ENCODE measurements at regions not wholly inside any gene's neighbourhood (a gene's known extent, or its start where the extent isn't known, plus 50 kb on each side); places are given as distances from the start of the nearest gene placed in this dataset.

DNA sequence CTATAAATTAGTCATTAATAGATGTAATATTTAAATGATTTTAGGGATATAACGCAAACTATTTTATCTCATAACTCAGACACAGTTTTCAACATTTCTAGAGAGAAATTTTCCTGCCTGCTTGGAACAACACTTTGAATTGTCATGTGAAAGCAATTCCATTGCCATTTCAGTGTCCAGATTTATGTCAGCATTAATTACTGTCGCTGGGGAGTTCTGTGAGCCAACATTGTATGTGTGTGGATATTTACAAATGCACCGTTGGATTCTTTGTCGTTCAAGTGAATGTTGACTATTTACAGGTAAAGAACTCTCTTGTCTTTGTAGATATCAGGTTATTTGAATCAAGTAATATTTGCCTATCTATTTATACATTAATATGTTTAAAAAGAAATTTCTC, 465.3 kb upstream of the RGS6 start:
- Histone ChIP-seq H3K4me1 (no peaks in the 10 kb centered on the region), H3K4me3 (no peak overlapping the region), H3K27ac (no peak overlapping the region), H3K9me3 (no peaks in the 10 kb centered on the region), H3K36me3 (replicated peaks in 1 of 2; ENCODE audit: insufficient read depth in 1 of 2, low read depth in 2 of 2) (no peaks in the 10 kb centered on the region), H3K27me3 (no peaks in the 10 kb centered on the region)
- intact Hi-C loops (cut with DNase I) = no loop called here
- 55 to 81% methylated on average over 4 of the region's 4 CpGs for WGBS, 2 donors
- DNase-seq (no peak), ATAC-seq (no peak)
- no peak for TF ChIP-seq POLR2A (IDR thresholded peaks at IDR 0.05)
- TF ChIP-seq, protein P1, sequence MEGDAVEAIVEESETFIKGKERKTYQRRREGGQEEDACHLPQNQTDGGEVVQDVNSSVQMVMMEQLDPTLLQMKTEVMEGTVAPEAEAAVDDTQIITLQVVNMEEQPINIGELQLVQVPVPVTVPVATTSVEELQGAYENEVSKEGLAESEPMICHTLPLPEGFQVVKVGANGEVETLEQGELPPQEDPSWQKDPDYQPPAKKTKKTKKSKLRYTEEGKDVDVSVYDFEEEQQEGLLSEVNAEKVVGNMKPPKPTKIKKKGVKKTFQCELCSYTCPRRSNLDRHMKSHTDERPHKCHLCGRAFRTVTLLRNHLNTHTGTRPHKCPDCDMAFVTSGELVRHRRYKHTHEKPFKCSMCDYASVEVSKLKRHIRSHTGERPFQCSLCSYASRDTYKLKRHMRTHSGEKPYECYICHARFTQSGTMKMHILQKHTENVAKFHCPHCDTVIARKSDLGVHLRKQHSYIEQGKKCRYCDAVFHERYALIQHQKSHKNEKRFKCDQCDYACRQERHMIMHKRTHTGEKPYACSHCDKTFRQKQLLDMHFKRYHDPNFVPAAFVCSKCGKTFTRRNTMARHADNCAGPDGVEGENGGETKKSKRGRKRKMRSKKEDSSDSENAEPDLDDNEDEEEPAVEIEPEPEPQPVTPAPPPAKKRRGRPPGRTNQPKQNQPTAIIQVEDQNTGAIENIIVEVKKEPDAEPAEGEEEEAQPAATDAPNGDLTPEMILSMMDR (IDR thresholded peaks at IDR 0.05) = no peak

GRCh38 chr14:71467361-71467811, 464.8 kb upstream of the RGS6 start:
- no peak overlapping the region for H3K4me3 ChIP-seq
- DNase-seq (no peak), ATAC-seq (no peak)
- H3K27me3 ChIP-seq = no peaks in the 10 kb centered on the region
- H3K36me3 ChIP-seq (replicated peaks in 1 of 2; ENCODE audit: insufficient read depth in 1 of 2, low read depth in 2 of 2) = no peaks in the 10 kb centered on the region
- intact Hi-C loops (cut with DNase I) = no loop called here
- no peaks in the 10 kb centered on the region for H3K9me3 ChIP-seq
- H3K27ac ChIP-seq = no peak overlapping the region
- WGBS, 2 donors = 68 to 77% methylated on average over 3 of the region's 3 CpGs
- no peaks in the 10 kb centered on the region for H3K4me1 ChIP-seq
- TF ChIP-seq POLR2A (IDR thresholded peaks at IDR 0.05) = no peak
- TF ChIP-seq, protein P1 (IDR thresholded peaks at IDR 0.05) = no peak

GRCh38 chr14:71468701-71469100, 463.5 kb upstream of the RGS6 start:
- H3K27me3 ChIP-seq = no peaks in the 10 kb centered on the region
- ATAC-seq (no peak), DNase-seq (no peak)
- no peak overlapping the region for H3K4me3 ChIP-seq
- no peaks in the 10 kb centered on the region for H3K36me3 ChIP-seq (replicated peaks in 1 of 2; ENCODE audit: insufficient read depth in 1 of 2, low read depth in 2 of 2)
- H3K4me1 ChIP-seq = no peaks in the 10 kb centered on the region
- H3K9me3 ChIP-seq = no peaks in the 10 kb centered on the region
- WGBS, 2 donors = 87 to 97% methylated on average over 1 of the region's 1 CpG
- TF ChIP-seq, protein P1 (IDR thresholded peaks at IDR 0.05) = no peak
- no peak for TF ChIP-seq POLR2A (IDR thresholded peaks at IDR 0.05)
- H3K27ac ChIP-seq = no peak overlapping the region
- intact Hi-C loops (cut with DNase I) = no loop called here

- TF ChIP-seq, protein P1 (IDR thresholded peaks at IDR 0.05) = no peak
- TF ChIP-seq POLR2A (IDR thresholded peaks at IDR 0.05) = no peak
- Histone ChIP-seq H3K36me3 (replicated peaks in 1 of 2; ENCODE audit: insufficient read depth in 1 of 2, low read depth in 2 of 2) (no peaks in the 10 kb centered on the region), H3K9me3 (no peaks in the 10 kb centered on the region), H3K4me3 (no peak overlapping the region), H3K27ac (no peak overlapping the region), H3K27me3 (no peaks in the 10 kb centered on the region), H3K4me1 (no peaks in the 10 kb centered on the region)
- DNase-seq = no peak
- WGBS, 2 donors = 87 to 92% methylated on average over 6 of the region's 6 CpGs
- intact Hi-C loops (cut with DNase I) = no loop called here
- ATAC-seq = no peak
Observed at GRCh38 chr14:71469643-71470335, 462.4 kb upstream of the RGS6 start.

Data from body of pancreas (tissue), 4 donors.